ENCODE measurements at regions not wholly inside any gene's neighbourhood (a gene's known extent, or its start where the extent isn't known, plus 50 kb on each side); places are given as distances from the start of the nearest gene placed in this dataset.

DNA sequence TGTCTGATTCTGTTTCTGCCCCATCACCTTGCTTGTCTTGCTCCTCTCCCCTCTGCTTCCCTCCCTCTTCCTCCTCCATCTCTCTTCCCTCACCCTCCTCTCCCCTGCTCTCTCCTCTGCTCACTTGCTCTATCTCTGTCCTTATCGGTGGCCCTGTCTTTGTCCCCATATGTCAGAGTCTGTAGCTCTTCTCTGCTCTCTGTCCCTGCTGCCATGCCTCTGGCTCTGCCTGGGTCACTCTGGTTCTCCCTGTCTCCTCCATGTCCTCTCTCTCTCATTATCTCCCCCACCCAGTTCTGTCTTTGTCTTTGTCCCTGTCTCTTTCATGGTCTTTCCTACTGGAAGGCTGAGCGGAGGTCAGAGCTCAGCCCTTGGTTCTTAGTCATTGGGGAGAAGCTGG lies 169.1 kb upstream of the NLRP1 start:
- no peak for TF ChIP-seq TAF1 (IDR thresholded peaks at IDR 0.05; ENCODE audit: low read depth, low read length)
- no peak for TF ChIP-seq POLR2A (IDR thresholded peaks at IDR 0.05; ENCODE audit: low read depth, low read length)
- no peak for TF ChIP-seq POLR2AphosphoS5 (IDR thresholded peaks at IDR 0.05; ENCODE audit: low read depth, low read length)
